GM12872 (cell line): ENCODE measurements at regions not wholly inside any gene's neighbourhood (a gene's known extent, or its start where the extent isn't known, plus 50 kb on each side); places are given as distances from the start of the nearest gene placed in this dataset.
A peak's percentile ranks its signal among the peaks of the same experiment; 100 is the strongest.

Experiments
- TF ChIP-seq, protein P1 (sequence below): IDR thresholded peaks from 3 replicates; pipeline ENCODE4 v1.5.1; 2011; ENCODE audit warnings: low read depth, mild to moderate bottlenecking, low read length, moderate library complexity; ENCODE audit not compliant: insufficient read depth

DNA sequence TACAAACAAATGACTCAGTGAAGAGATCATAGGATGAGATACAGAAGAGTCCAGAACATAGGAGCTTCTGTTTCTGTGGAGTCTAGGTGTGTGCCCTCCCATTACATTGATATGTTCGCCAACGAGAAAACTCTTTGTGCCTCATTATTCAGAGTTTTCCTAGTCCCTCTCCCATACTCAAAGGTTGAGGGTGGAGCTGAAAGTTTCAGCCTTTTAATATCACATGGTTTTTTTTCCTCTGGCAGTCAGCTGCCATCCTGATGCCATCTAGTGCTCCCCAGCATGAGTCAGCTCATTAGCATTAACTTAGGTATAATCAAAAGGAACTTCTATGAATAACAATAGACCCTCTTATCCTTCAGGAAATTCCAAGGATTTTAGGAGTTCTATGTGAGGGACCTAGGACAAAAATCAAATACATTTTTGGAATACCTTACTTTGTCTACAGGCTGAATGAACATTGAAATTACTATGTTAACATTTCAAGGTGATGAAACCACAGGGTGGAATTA, 559.6 kb upstream of the AMOT start:
- TF ChIP-seq, protein P1, sequence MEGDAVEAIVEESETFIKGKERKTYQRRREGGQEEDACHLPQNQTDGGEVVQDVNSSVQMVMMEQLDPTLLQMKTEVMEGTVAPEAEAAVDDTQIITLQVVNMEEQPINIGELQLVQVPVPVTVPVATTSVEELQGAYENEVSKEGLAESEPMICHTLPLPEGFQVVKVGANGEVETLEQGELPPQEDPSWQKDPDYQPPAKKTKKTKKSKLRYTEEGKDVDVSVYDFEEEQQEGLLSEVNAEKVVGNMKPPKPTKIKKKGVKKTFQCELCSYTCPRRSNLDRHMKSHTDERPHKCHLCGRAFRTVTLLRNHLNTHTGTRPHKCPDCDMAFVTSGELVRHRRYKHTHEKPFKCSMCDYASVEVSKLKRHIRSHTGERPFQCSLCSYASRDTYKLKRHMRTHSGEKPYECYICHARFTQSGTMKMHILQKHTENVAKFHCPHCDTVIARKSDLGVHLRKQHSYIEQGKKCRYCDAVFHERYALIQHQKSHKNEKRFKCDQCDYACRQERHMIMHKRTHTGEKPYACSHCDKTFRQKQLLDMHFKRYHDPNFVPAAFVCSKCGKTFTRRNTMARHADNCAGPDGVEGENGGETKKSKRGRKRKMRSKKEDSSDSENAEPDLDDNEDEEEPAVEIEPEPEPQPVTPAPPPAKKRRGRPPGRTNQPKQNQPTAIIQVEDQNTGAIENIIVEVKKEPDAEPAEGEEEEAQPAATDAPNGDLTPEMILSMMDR: no peak

DNA sequence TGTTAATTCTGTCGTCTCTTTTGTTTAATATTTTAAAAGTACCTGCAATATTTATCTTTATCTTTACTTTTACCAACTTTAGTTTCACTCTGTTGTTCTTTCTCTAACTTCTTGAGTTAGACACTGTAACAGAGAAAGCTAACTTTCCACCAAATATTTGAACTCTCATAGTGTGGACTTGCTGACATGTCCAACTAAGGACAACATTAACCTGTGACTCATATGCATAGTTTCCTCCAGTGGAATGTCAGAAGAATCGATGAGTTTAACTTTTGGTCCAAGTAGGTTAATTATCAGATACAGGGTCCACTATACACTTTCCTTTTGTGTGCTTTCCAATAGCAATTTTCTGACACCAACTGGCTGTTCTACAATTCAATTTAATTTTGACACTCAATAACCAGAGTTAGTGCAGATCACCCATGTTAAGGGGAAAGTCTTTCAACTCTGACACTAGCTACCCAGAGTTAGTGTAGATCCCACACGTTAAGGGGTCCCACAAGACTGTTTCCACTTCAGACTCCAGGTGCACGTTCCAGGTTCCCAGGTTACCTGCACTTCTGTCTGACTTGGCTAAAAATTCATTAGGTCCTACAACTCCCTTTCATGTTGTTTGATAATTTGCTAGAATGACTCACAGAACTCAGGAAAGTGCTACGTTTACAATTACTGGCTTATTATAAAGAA, 559.0 kb upstream of the AMOT start:
- TF ChIP-seq, protein P1: no peak

DNA sequence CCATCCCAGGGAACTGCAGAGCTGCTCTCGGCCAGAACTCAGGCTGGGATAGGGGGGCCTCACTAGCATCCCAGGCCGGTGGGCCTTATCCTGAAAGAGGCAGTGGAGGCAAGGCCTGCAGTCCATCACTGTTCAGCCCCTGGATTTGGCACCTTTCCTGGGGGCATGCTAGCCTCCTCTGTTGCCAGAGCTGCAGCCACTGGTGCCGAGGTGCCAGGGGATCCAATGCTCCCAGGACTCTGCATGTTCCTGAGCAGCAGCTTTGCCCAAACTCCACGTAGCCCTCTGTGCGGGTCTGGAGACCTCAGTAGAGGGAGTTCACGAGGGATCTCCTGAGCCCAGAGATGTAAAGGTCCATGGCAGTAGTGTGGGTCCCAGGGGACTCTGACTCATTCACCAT, 551.7 kb upstream of the AMOT start:
- TF ChIP-seq, protein P1: no peak

DNA sequence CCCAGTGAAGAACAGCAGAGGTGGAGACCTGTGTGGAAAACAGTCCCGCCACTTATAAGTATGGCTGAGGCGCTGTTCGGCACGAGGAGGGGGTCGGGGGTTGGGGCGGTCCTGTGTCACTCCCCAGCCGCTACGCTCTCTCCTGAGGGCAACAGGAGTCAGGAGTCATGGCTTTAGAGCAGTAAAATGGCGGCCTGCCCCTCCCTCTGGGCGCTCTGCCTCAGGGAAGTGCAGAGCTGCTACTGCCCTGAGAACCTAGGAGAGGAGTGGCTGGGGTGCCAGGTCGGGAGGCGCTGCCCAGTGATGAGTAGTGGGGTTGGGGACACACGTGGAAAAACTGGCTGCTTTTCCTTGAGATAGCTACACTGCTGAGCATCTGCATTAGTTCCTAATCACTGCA, 551.2 kb upstream of the AMOT start:
- TF ChIP-seq, protein P1: no peak

DNA sequence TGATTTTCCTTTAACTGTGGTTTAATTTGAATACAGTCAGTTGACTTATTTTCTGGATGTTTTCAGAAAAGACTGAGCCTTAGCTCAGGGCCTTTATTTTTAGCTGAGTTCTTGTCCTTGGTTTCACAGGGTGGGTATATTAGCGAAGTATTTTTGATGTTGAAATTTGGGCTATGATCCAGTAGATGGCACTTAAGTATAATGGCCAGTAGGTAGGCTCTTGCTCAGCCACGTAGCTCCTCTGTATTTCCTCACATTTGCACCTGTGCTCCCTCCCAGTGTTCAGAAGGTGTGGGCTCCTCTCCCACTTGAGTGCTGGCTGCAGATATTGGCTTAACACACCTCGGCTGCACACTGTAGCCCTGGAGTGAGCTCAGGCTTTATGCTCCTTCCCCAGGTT, 549.9 kb upstream of the AMOT start:
- TF ChIP-seq, protein P1: 0 out of 3 replicates have a peak, but pooled peaks have one; percentile 2

DNA sequence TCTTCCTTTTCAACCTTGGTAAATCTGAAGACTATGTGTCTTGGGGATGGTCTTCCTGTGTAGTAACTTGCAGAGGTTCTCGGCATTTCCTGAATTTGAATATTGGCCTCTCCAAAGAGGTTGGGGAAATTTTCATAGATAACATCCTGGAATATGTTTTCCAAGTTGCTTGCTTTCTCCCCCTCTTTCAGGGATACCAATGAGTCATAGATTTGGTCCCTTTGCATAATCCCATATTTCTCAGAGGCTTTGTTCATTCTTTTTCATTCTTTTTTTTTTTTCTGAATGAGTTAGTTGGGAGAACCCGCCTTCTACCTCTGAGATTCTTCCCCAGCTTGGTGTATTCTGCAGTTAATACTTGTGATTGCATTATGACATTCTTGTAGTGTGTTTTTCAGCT, 549.2 kb upstream of the AMOT start:
- TF ChIP-seq, protein P1: no peak

DNA sequence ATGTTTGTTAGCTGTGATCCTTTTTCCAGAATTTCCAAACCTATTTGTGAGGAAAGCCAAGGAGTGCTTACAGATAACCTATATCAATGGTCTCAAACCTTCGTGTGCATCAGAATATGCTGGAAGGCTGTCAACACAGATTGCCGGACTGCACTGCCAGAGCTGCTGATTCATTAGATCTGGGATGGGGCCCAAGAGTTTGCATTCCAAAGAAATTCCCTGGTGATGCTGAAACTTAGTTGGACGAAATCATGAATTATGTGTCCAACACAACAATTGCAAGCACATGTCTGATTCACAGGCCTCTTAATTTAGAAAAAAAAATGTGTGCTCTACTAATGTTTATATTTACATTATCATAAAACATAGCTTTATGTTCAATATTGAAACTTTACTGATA, 544.0 kb upstream of the AMOT start:
- TF ChIP-seq, protein P1: no peak
